HG03280 (cell line): ENCODE measurements at regions not wholly inside any gene's neighbourhood (a gene's known extent, or its start where the extent isn't known, plus 50 kb on each side); places are given as distances from the start of the nearest gene placed in this dataset.
"Not testable (repeated sequence)": the region's sequence is repeated elsewhere in the genome, so short reads cannot be mapped to it uniquely, and the experiment has no call there.

ENCODE experiments used
- ATAC-seq: cut with Tn5 transposase; IDR thresholded peaks from one replicate; pipeline ENCODE4 v1.9.1; 2021; ENCODE audit warnings: mild to moderate bottlenecking, moderate library complexity; ENCODE audit not compliant: unreplicated experiment

DNA sequence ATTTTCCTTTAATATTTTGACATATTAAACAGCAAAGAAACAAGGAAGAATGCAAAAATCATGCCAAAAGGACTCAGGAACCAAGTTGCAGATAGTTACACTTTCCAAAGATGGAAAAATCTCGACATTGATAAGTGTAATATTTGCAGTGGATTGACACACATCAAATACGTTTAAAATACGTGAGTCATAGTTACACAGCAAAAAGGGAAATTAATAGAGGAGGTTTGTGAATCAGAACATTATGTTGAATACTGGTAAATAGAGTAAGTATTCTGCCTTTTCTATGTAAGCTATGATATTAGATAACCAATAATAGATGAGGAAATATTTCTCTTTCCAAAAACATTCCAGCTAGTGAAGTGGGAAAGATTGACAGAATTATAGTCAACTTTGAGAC lies 1761.3 kb upstream of the IGFBP7 start:
- no peak for ATAC-seq

GRCh38 chr4:58849026-58849425 lies 1738.8 kb upstream of the IGFBP7 start:
- ATAC-seq = no peak

GRCh38 chr4:58843455-58843854 lies 1733.3 kb upstream of the IGFBP7 start:
- ATAC-seq = no peak

GRCh38 chr4:58833126-58833525 lies 1722.9 kb upstream of the IGFBP7 start:
- no peak for ATAC-seq

- ATAC-seq = no peak
Measured at GRCh38 chr4:58825278-58825677, 1715.1 kb upstream of the IGFBP7 start.

DNA sequence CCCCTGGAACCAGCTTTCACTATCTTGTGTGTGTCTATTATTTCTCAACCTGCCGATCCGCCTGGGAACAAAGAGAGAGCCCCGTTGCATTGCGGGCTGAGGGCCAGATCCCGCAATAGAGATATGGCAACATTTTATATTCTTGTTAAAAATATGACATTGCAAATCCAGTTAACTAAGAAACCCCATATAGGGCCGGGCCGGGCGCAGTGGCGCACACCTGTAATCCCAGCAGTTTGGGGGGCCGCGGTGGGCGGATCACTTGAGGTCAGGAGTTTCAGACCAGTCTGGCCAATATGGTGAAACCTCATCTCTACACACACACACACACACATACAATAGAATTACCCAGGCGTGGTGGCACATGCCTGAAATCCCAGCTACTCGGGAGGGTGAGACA lies 1708.4 kb upstream of the IGFBP7 start:
- not testable (repeated sequence) for ATAC-seq

DNA sequence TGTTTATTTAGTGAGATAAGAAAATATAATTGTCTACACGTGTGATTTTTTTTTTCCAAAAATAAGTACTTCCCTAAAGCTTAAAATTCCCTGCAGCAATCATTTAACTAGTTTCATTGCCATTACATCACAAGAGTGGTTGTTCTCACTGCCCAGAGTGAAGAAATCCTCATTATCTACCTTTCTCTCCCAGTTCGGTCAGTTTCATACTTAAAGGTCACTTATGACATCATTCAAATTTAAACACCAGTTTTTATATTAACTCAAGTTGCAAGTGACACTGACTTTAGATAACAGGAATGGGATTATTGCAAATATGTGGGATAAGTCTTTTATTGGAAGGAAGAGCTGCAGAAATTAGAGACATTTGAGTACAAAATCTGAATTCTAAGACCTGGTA lies 1699.8 kb upstream of the IGFBP7 start:
- no peak for ATAC-seq

DNA sequence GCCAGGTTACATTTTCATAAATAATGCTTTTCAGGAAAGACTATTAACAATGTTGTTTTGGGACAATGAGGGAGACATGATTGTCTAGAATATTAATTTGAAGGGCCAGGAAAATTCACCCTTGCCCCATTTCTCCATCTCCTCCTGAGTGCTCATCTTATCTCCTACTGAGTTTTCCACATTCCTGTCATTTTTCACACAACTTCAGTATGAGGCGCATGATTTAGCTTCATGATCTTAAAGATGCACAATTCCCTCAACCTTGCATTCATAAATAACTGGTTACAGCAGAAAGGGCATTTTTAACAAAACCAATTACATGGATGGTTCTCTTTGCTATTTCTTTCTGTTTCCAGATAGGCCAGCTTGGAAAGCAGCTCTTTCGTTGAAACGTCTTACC lies 1699.2 kb upstream of the IGFBP7 start:
- no peak for ATAC-seq

DNA sequence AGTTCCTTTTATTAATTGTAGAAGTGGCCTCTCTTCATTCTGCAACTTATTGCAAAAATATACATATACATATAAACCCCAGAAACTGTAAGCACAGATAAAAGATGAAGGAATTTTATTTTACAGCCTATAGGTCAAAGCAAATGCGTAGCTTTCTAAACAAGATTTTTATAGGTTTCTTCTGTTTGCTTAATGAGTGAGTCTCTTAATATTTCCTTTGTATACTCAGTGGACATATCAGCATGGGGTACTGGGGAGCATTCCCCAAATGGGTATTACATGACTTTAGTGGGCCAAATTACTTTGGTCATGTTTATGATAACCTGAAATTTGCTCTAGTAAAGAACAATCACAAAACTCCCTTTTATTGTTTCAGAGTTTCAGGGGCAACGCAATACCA lies 1698.6 kb upstream of the IGFBP7 start:
- no peak for ATAC-seq

GRCh38 chr4:58807843-58808615 lies 1697.8 kb upstream of the IGFBP7 start:
- no peak for ATAC-seq

DNA sequence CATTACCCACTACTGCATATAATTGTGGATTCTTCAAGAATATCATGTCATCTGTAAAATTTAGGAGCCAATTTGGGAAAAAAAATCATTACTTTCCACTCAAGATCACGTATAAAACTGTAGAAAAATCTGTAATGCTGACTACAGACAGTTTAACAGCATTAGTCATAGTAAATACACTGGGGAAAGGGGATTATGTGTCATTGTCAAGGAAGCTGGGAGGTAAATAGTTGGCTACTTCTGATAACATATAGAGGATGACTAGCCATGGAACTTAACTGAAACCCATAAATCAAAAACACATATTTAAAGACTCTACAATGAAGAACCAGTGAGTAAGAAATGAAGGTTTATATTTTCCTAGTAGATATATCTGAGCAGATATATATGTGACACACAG lies 1666.4 kb upstream of the IGFBP7 start:
- ATAC-seq = no peak

GRCh38 chr4:58767598-58767997 lies 1657.4 kb upstream of the IGFBP7 start:
- ATAC-seq = no peak

- ATAC-seq = no peak
Measured at GRCh38 chr4:58766763-58767162, 1656.6 kb upstream of the IGFBP7 start.

GRCh38 chr4:58761563-58761962 lies 1651.4 kb upstream of the IGFBP7 start:
- ATAC-seq = no peak

- no peak for ATAC-seq
Measured at GRCh38 chr4:58760737-58761136, 1650.6 kb upstream of the IGFBP7 start.

DNA sequence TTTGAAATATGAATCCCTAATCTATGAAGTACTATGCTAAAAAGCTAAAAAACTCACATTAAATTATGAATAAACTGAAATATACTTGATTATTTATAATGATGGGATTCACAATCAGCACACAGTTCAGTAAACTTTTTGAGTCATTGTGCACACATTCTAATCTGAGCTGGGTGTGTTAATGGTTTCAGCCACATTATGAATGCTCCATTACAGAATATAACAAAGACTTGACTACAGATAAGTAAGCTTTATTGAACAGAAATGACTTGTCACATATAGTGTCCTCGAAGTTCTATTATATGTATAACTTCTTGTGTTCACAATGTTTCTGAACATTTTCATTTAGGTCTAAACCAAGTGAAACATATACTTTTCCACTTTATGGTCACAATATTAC lies 1649.9 kb upstream of the IGFBP7 start:
- ATAC-seq = no peak

DNA sequence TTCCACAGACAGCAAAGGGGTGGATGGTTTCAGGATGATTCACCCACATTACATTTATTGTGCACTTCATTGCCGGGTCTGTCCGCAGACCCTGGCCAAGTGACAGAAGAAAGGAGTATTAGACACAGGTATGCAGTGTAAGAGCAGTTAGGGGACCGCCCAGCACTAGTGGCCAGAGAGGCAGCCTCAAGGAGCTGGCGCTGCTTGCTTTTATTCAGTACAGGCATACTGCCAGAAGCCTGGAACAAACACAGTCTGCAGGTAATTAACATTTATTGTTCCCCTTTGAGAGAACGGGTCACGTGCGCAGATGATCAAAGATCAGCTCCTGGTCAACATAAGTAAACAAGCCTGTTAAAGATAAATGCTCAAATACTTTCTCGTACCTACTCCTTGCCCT lies 1639.0 kb upstream of the IGFBP7 start:
- no peak for ATAC-seq

- ATAC-seq = no peak
Measured at GRCh38 chr4:58740897-58741296, 1630.7 kb upstream of the IGFBP7 start.

GRCh38 chr4:58739275-58739674 lies 1629.1 kb upstream of the IGFBP7 start:
- no peak for ATAC-seq

- no peak for ATAC-seq
Measured at GRCh38 chr4:58738375-58738774, 1628.2 kb upstream of the IGFBP7 start.

GRCh38 chr4:58734030-58734674 lies 1624.0 kb upstream of the IGFBP7 start:
- ATAC-seq = no peak

GRCh38 chr4:58732973-58733372 lies 1622.8 kb upstream of the IGFBP7 start:
- no peak for ATAC-seq

DNA sequence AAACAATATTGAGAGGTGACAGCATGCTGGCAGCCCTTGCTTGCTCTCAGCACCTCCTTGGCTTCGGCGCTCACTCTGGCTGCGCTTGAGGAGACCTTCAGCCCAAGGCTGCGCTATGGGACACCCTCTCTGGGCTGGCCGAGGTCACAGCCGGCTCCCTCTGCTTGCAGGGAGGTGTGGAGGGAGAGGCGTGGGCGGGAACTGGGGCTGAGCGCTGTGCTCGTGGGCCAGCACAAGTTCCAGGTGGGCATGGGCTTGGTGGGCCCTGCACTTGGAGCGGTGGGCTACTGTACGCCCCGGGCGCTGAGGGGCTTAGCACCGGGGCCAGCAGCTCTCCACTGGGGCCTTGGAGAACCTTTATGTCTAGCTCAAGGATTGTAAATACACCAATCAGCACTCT lies 1613.8 kb upstream of the IGFBP7 start:
- no peak for ATAC-seq
